HepG2 (cell line): ENCODE measurements at regions not wholly inside any gene's neighbourhood (a gene's known extent, or its start where the extent isn't known, plus 50 kb on each side); places are given as distances from the start of the nearest gene placed in this dataset.

Experiments used
- ATAC-seq: fragments of 200-7000 bp; cut with Tn5 transposase; 3 replicates; pipeline ENCODE4 v1.9.1; 2020; ENCODE audit warnings: mild to moderate bottlenecking, moderate library complexity
- BruUV-seq: library from RNA; stranded (reverse); fragments of 400-500 nt; replicated peaks from 2 replicates; lab custom pipeline; 2021; lab: Mats Ljungman, UMichigan
- CTCF ChIA-PET: fragments of 300-600 bp; formaldehyde crosslinking; extraction: SDS; loops from one replicate; lab custom pipeline; 2021; ENCODE audit warnings: low total read pairs, inconsistent platforms, low intra/inter-chr PET ratio; lab: Yijun Ruan, JAX
- POLR2A ChIA-PET: fragments of 350-600 bp; sonication (Branson Sonifier 250); formaldehyde crosslinking; loops from one replicate; lab custom pipeline; 2020; ENCODE audit warnings: antibody characterized with exemption, inconsistent platforms; lab: Yijun Ruan, JAX
- DNase-seq: peaks from one replicate; pipeline ENCODE4 v3.0.0-alpha.2; 2015; ENCODE audit warnings: low spot score
- FAIRE-seq: peaks from 3 replicates; lab custom pipeline; 2011; peaks lifted over from hg19 to GRCh38; lab: Jason Lieb, UNC
- H2AFZ ChIP-seq: one replicate; pipeline ENCODE4 v1.6.1; 2011; ENCODE audit warnings: low read length, inconsistent platforms
- H3K27ac ChIP-seq: fragments of 300-600 bp; 3 replicates; pipeline ENCODE4 v1.8.0; 2011; ENCODE audit warnings: mixed run types, mild to moderate bottlenecking, mixed read lengths, low read length, inconsistent platforms; ENCODE audit not compliant: insufficient read depth; ENCODE audit errors: extremely low read length
- H3K27me3 ChIP-seq, 2 experiments: fragments of 200-600 bp in 1 of 2; 2 replicates in 1 of 2; 3 replicates in 1 of 2; pipeline versions ENCODE4 v1.6.0 to v1.8.0; 2011; ENCODE audit warnings: low read length in 2 of 2, mild to moderate bottlenecking in 2 of 2, moderate library complexity in 2 of 2, inconsistent platforms in 1 of 2; ENCODE audit not compliant: insufficient read depth in 2 of 2, control insufficient read depth in 1 of 2
- H3K36me3 ChIP-seq, 2 experiments: fragments of 200-600 bp in 1 of 2; replicated peaks in 1 of 2; 2 replicates in 1 of 2; 3 replicates in 1 of 2; pipeline versions ENCODE4 v1.5.1 to v1.8.0; 2011; ENCODE audit warnings: low read length in 2 of 2, inconsistent platforms in 1 of 2; ENCODE audit not compliant: insufficient read depth in 2 of 2, control insufficient read depth in 1 of 2
- H3K4me1 ChIP-seq: 2 replicates; pipeline ENCODE4 v1.5.1; 2012; ENCODE audit warnings: low read length, inconsistent platforms; ENCODE audit not compliant: insufficient read depth
- H3K4me2 ChIP-seq: 2 replicates; pipeline ENCODE4 v1.6.0; 2011; ENCODE audit warnings: low read depth, low read length, inconsistent platforms
- H3K4me3 ChIP-seq, 3 experiments: fragments of 200-600 bp in 1 of 3; sonication (generic), shearing (Covaris generic) in 1 of 3; replicated peaks in 1 of 3; 2 replicates each; pipeline ENCODE4 v1.5.1; 2011 to 2016; ENCODE audit warnings: low read length in 3 of 3, inconsistent platforms in 2 of 3, low read depth in 2 of 3, mild to moderate bottlenecking in 2 of 3, control low read depth in 1 of 3, mixed read lengths in 1 of 3; ENCODE audit not compliant: insufficient read depth in 1 of 3
- H3K79me2 ChIP-seq: one replicate; pipeline ENCODE4 v1.6.1; 2011; ENCODE audit warnings: low read length, inconsistent platforms; ENCODE audit not compliant: insufficient read depth
- H3K9ac ChIP-seq: 2 replicates; pipeline ENCODE4 v1.6.0; 2011; ENCODE audit warnings: mild to moderate bottlenecking, low read depth, low read length, inconsistent platforms; ENCODE audit not compliant: insufficient read depth
- H3K9me3 ChIP-seq: 2 replicates; pipeline ENCODE4 v1.5.1; 2012; ENCODE audit warnings: mild to moderate bottlenecking, low read length
- H4K20me1 ChIP-seq: 2 replicates; pipeline ENCODE4 v1.6.0; 2011; ENCODE audit warnings: inconsistent platforms, mild to moderate bottlenecking, low read length, moderate library complexity; ENCODE audit not compliant: insufficient read depth
- FLYWCH1 ChIP-seq: sonication (generic); formaldehyde crosslinking; IDR thresholded peaks from 2 replicates; pipeline ENCODE4 v1.8.1; 2023; ENCODE audit warnings: mild to moderate bottlenecking, missing genetic modification reagents
- IRF2 ChIP-seq: IDR thresholded peaks from 2 replicates; pipeline ENCODE4 v1.6.1; 2018; ENCODE audit warnings: missing genetic modification reagents, missing compliant biosample characterization
- SIX1 ChIP-seq: sonication (generic); formaldehyde crosslinking; IDR thresholded peaks from 2 replicates; pipeline ENCODE4 v1.4.0; 2020; ENCODE audit warnings: missing genetic modification reagents, borderline replicate concordance
- SMARCE1 ChIP-seq: fragments of 450-650 bp; IDR thresholded peaks from 2 replicates; pipeline ENCODE4 v1.6.1; 2017; ENCODE audit warnings: borderline replicate concordance
- TCF7L2 ChIP-seq: IDR thresholded peaks from 2 replicates; pipeline ENCODE4 v1.6.1; 2011; ENCODE audit warnings: mild to moderate bottlenecking, low read depth, low read length, moderate library complexity
- ZNF572 ChIP-seq: sonication (generic); formaldehyde crosslinking; IDR thresholded peaks from 2 replicates; pipeline ENCODE4 v1.5.1; 2020; ENCODE audit warnings: mild to moderate bottlenecking, missing genetic modification reagents
- ZNF609 ChIP-seq: sonication (generic); formaldehyde crosslinking; IDR thresholded peaks from 2 replicates; pipeline ENCODE4 v1.4.0; 2020; ENCODE audit warnings: mild to moderate bottlenecking, missing genetic modification reagents, borderline replicate concordance
- ZNF75D ChIP-seq: sonication (generic); formaldehyde crosslinking; IDR thresholded peaks from 2 replicates; pipeline ENCODE4 v1.8.1; 2023; ENCODE audit warnings: missing genetic modification reagents, mild to moderate bottlenecking, borderline replicate concordance
- WGBS: methylation state at CpG from one replicate; pipeline ENCODE4 v1.1.6; 2017; ENCODE audit warnings: low lambda C conversion rate; 5-methylcytosine and 5-hydroxymethylcytosine counted together
- in situ Hi-C: cut with HindIII; loops from 2 replicates; pipeline ENCODE4 v1.10.0; 2017; ENCODE audit warnings: low pct_unique_long_range_greater_than_20kb; ENCODE audit not compliant: extremely low pct_ligation_motif_present
- intact Hi-C: fragments of 100-400 bp; cut with micrococcal nuclease; formaldehyde crosslinking; loops from one replicate; pipeline ENCODE4 v1.10.0; 2022; ENCODE audit not compliant: unreplicated experiment

DNA sequence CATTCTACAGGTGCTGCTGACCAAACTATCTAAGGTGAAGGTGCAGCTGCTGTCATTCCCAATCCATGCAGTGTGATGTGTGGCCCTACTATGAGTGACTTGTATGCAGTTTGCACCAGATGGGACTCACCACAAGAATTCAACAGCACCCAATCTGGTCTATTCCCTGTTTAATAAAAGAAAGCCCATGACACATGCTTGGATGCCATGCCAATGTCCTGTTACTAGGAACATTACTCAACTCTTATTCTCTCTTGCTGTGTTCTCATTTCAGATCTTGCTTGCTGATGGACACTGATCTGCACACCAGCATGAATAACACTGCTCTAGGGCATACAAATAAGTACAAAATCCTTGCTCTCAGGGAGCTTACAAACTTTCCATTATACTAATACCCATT lies 221.6 kb upstream of the CDYL start (continued):
- TF ChIP-seq ZNF572 (CRISPR knock-in tag): no peak
- TF ChIP-seq FLYWCH1 (CRISPR knock-in tag): no peak
- TF ChIP-seq SMARCE1: no peak
- TF ChIP-seq IRF2 (CRISPR knock-in tag): no peak
- TF ChIP-seq ZNF75D: no peak

GRCh38 chr6:4553387-4553786 lies 222.8 kb upstream of the CDYL start:
- WGBS: 3% methylated on average over 10 of the region's 10 CpGs
- intact Hi-C loops (no loop called here), in situ Hi-C loops (no loop called here)
- H3K9me3 ChIP-seq: no peaks in the 10 kb centered on the region
- H3K4me2 ChIP-seq: no peak overlapping the region
- no peaks in the 10 kb centered on the region for H3K36me3 ChIP-seq
- H3K4me1 ChIP-seq: peaks cover 9% of the 10 kb centered on the region; the same call in 1 of the 2 replicates
- no peak for FAIRE-seq
- no peak for TF ChIP-seq ZNF609 (CRISPR knock-in tag)
- TF ChIP-seq SIX1 (CRISPR knock-in tag): no peak
- no peak for TF ChIP-seq TCF7L2
- H3K27me3 ChIP-seq: peaks cover 0 to 33% of the 10 kb centered on the region in 2 experiments; a peak in 4 of 5 replicates
- H2AFZ ChIP-seq: no peak overlapping the region
- ChIA-PET POLR2A (no interaction called here), CTCF (no interaction called here)
- H4K20me1 ChIP-seq: no peaks in the 10 kb centered on the region
- ATAC-seq: no peak
- DNase-seq: no peak
- H3K27ac ChIP-seq: no peak overlapping the region
- no peaks in the 10 kb centered on the region for H3K79me2 ChIP-seq
- no peak overlapping the region for H3K9ac ChIP-seq
- BruUV-seq: no TSS peak
- no peak overlapping the region for H3K4me3 ChIP-seq
